ENCODE measurements at regions not wholly inside any gene's neighbourhood (a gene's known extent, or its start where the extent isn't known, plus 50 kb on each side); places are given as distances from the start of the nearest gene placed in this dataset.

DNA sequence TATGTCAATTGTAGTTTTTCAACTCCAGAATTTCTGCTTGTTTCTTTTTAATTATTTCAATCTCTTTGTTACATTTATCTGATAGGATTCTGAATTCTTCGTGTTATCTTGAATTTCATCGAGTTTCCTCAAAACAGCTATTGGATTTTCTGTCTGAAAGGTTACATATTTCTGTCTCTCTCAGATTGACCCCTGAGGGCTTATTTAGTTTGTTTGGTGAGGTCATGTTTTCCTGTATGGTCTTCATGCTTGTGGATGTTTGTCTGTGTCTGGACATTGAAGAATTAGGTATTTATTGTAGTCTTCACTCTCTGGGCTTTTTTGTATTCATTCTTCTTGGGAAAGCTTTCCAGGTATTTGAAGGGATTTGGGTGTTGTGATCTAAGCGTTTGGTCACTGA lies 85.6 kb downstream of the SNAPC1 start:
- no peak overlapping the region for H3K4me3 ChIP-seq (replicated peaks; ENCODE audit: low read depth, low read length)
- H3K27me3 ChIP-seq (replicated peaks; ENCODE audit: control insufficient read depth, insufficient read depth, low read length) = no peaks in the 10 kb centered on the region
- H3K36me3 ChIP-seq (ENCODE audit: control insufficient read depth, insufficient read depth, low read length) = no peaks in the 10 kb centered on the region
- DNase-seq (ENCODE audit: extremely low read depth, insufficient read length) = no peak
- no peak for TF ChIP-seq CTCF (IDR thresholded peaks at IDR 0.05; ENCODE audit: insufficient read depth, low read length, poor library complexity, severe bottlenecking)

GRCh38 chr14:61854898-61855297 lies 92.7 kb downstream of the SNAPC1 start:
- DNase-seq (ENCODE audit: extremely low read depth, insufficient read length) = no peak
- no peaks in the 10 kb centered on the region for H3K36me3 ChIP-seq (ENCODE audit: control insufficient read depth, insufficient read depth, low read length)
- no peak for TF ChIP-seq CTCF (IDR thresholded peaks at IDR 0.05; ENCODE audit: insufficient read depth, low read length, poor library complexity, severe bottlenecking)
- peaks cover 2% of the 10 kb centered on the region for H3K27me3 ChIP-seq (replicated peaks; ENCODE audit: control insufficient read depth, insufficient read depth, low read length)
- no peak overlapping the region for H3K4me3 ChIP-seq (replicated peaks; ENCODE audit: low read depth, low read length)

DNA sequence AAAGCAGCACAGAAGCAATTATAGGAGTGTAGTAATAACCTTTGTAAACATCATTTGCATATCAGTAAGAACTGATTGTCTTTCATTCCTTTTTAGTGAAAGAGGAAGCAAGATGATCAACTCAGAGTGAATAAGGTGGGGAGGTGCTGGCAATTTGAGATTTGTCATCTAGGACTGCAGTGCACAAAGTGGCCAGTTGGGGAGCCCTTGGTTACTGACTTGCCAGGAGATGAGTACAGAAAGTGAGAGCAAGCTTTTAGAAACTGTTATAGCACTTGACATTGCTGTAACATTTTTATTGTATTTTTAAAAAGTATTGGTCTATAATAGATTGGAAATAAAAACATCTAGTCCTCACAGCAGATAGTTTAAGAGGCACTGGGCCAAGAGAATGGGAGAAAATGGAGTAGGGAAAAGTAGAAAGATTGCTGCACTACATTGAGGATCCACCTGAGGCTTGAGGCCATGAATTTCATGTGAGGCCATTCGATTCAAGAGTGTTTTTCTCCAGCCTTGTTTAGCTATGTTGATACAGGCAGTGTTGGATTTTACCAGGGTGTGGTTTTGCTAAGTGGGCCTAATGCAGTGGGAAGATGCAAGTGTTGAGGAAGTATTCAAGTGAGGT lies 98.2 kb downstream of the SNAPC1 start:
- H3K4me3 ChIP-seq (replicated peaks; ENCODE audit: low read depth, low read length) = no peak overlapping the region
- peak; percentile 92 for TF ChIP-seq CTCF (IDR thresholded peaks at IDR 0.05; ENCODE audit: insufficient read depth, low read length, poor library complexity, severe bottlenecking)
- DNase-seq (ENCODE audit: extremely low read depth, insufficient read length) = peak; percentile 40
- peaks cover 2% of the 10 kb centered on the region for H3K27me3 ChIP-seq (replicated peaks; ENCODE audit: control insufficient read depth, insufficient read depth, low read length)
- H3K36me3 ChIP-seq (ENCODE audit: control insufficient read depth, insufficient read depth, low read length) = no peaks in the 10 kb centered on the region

DNA sequence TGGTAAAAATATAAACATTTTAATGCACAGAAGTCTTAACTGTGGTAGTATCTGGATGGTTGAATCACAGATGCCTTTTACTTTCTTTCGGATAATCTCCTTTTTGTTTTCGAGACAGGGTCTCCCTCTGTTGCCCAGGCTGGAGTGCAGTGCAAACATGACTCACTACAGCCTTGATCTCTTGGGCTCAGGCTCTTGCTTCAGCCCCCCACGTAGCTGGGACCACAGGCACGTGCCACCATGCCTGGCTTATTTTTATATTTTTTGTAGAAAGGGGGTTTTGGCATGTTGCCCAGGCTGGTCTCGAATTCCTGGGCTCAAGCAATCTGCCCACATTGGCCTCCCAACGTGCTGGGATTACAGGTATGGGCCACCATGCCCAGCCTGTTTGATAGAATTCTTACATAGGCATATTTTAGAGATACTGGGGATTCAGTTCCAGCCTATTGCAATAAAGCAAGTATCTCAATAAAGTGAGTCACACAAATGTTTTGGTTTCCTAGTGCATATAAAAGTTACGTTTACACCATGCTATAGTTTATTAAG lies 99.2 kb downstream of the SNAPC1 start:
- Histone ChIP-seq H3K36me3 (ENCODE audit: control insufficient read depth, insufficient read depth, low read length) (no peaks in the 10 kb centered on the region), H3K27me3 (replicated peaks; ENCODE audit: control insufficient read depth, insufficient read depth, low read length) (peaks cover 2% of the 10 kb centered on the region), H3K4me3 (replicated peaks; ENCODE audit: low read depth, low read length) (no peak overlapping the region)
- no peak for TF ChIP-seq CTCF (IDR thresholded peaks at IDR 0.05; ENCODE audit: insufficient read depth, low read length, poor library complexity, severe bottlenecking)
- DNase-seq (ENCODE audit: extremely low read depth, insufficient read length) = no peak

GRCh38 chr14:61864329-61864898 lies 102.2 kb downstream of the SNAPC1 start:
- TF ChIP-seq CTCF (IDR thresholded peaks at IDR 0.05; ENCODE audit: insufficient read depth, low read length, poor library complexity, severe bottlenecking) = no peak

More at GRCh38 chr14:61864329-61864898, 102.2 kb downstream of the SNAPC1 start:
- Histone ChIP-seq H3K27me3 (replicated peaks; ENCODE audit: control insufficient read depth, insufficient read depth, low read length) (no peaks in the 10 kb centered on the region), H3K4me3 (replicated peaks; ENCODE audit: low read depth, low read length) (no peak overlapping the region), H3K36me3 (ENCODE audit: control insufficient read depth, insufficient read depth, low read length) (no peaks in the 10 kb centered on the region)
- no peak for DNase-seq (ENCODE audit: extremely low read depth, insufficient read length)

All from GM06990 (cell line).